Body of pancreas (tissue), 4 donors: ENCODE measurements at regions not wholly inside any gene's neighbourhood (a gene's known extent, or its start where the extent isn't known, plus 50 kb on each side); places are given as distances from the start of the nearest gene placed in this dataset.

Experiments used
- ATAC-seq: fragments of 150-250 bp; one replicate; pipeline ENCODE4 v1.9.1; 2016
- DNase-seq, 4 donors: peaks; one replicate each; pipeline ENCODE4 v3.0.0-alpha.2; 2019
- H3K27ac ChIP-seq, 4 donors: fragments of 200-600 bp; sonication (generic); 1 replicate in 3 of 4; 2 replicates in 1 of 4; pipeline versions ENCODE4 v1.5.1 to v1.6.1; 2016 to 2019; ENCODE audit warnings: mild to moderate bottlenecking in 1 of 4, mixed read lengths in 1 of 4, moderate library complexity in 1 of 4
- H3K27me3 ChIP-seq, 2 donors: fragments of 200-600 bp; sonication (generic); one replicate each; pipeline ENCODE4 v1.6.0; 2016; ENCODE audit warnings: mild to moderate bottlenecking in 1 of 2
- H3K36me3 ChIP-seq, 2 donors: fragments of 200-600 bp; sonication (generic); replicated peaks in 1 of 2; 2 replicates each; pipeline ENCODE4 v1.5.1; 2016; ENCODE audit warnings: low read depth in 2 of 2; ENCODE audit not compliant: insufficient read depth in 1 of 2
- H3K4me1 ChIP-seq: fragments of 200-600 bp; sonication (generic); one replicate; pipeline ENCODE4 v1.6.0; 2016
- H3K4me3 ChIP-seq, 2 donors: fragments of 200-600 bp; sonication (generic); 1 replicate in 1 of 2; 2 replicates in 1 of 2; pipeline ENCODE4 v1.5.1; 2016 to 2019
- H3K9me3 ChIP-seq, 3 donors: fragments of 200-600 bp; sonication (generic); 1 replicate in 2 of 3; 2 replicates in 1 of 3; pipeline ENCODE4 v1.5.1; 2016
- POLR2A ChIP-seq, 3 donors: fragments of 450-650 bp; IDR thresholded peaks; one replicate each; pipeline ENCODE4 v1.6.1; 2016; ENCODE audit warnings: antibody characterized with exemption in 3 of 3, mild to moderate bottlenecking in 2 of 3
- WGBS, 2 donors: methylation state at CpG; one replicate each; pipeline ENCODE4 v1.1.5; 2017; 5-methylcytosine and 5-hydroxymethylcytosine counted together
- intact Hi-C: fragments of 100-400 bp; cut with DNase I; formaldehyde crosslinking; loops from one replicate; pipeline ENCODE4 v1.15.1; 2023
- TF ChIP-seq, protein P1 (sequence below), 7 experiments: fragments of 450-650 bp in 4 of 7; fragments of 200-600 bp in 3 of 7; sonication (generic) in 3 of 7; IDR thresholded peaks; one replicate each; pipeline ENCODE4 v1.5.1; 2016 to 2019; ENCODE audit warnings: antibody characterized with exemption in 7 of 7

DNA sequence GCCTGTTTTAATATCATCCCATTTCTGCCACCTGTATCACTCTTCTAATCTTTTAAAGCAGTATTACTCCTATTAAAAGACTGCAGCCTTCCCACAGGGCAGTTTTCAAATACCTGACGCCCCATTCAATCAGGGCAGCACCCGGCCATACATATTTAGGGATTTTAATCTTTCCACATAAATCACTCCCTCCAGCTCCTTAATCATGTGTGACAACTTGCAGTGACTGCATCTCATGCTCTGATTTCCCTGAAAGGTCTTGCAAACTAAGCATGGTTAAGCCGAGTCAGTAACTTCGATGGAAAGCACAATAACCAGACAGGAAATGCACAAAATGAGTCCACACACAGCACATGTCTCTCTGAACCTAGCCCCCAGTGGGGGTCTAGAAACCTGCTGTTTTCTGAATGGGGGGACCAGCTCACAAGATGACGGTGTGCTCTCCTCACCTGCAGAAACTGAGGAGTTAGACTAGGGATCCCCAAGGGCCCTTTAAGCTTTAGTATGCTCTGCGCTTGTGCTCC lies 116.9 kb upstream of the CREB1 start:
- WGBS, 2 donors = 77 to 78% methylated on average over 6 of the region's 6 CpGs
- Histone ChIP-seq H3K27ac (no peak overlapping the region), H3K27me3 (no peaks in the 10 kb centered on the region), H3K36me3 (no peaks in the 10 kb centered on the region), H3K4me3 (no peak overlapping the region), H3K4me1 (peaks cover 8% of the 10 kb centered on the region), H3K9me3 (peaks cover 0 to 3% (median 0%) of the 10 kb centered on the region in 3 donors)
- intact Hi-C loops = no loop called here
- ATAC-seq = no peak
- TF ChIP-seq, protein P1, sequence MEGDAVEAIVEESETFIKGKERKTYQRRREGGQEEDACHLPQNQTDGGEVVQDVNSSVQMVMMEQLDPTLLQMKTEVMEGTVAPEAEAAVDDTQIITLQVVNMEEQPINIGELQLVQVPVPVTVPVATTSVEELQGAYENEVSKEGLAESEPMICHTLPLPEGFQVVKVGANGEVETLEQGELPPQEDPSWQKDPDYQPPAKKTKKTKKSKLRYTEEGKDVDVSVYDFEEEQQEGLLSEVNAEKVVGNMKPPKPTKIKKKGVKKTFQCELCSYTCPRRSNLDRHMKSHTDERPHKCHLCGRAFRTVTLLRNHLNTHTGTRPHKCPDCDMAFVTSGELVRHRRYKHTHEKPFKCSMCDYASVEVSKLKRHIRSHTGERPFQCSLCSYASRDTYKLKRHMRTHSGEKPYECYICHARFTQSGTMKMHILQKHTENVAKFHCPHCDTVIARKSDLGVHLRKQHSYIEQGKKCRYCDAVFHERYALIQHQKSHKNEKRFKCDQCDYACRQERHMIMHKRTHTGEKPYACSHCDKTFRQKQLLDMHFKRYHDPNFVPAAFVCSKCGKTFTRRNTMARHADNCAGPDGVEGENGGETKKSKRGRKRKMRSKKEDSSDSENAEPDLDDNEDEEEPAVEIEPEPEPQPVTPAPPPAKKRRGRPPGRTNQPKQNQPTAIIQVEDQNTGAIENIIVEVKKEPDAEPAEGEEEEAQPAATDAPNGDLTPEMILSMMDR (IDR thresholded peaks at IDR 0.05) = no peak
- no peak for TF ChIP-seq POLR2A (IDR thresholded peaks at IDR 0.05)
- DNase-seq = no peak

GRCh38 chr2:207413376-207413907 lies 116.3 kb upstream of the CREB1 start:
- DNase-seq (no peak), ATAC-seq (no peak)
- Histone ChIP-seq H3K4me1 (peaks cover 2% of the 10 kb centered on the region), H3K27ac (no peak overlapping the region), H3K36me3 (no peaks in the 10 kb centered on the region), H3K4me3 (no peak overlapping the region), H3K27me3 (no peaks in the 10 kb centered on the region), H3K9me3 (peaks cover 0 to 2% (median 0%) of the 10 kb centered on the region in 3 donors)
- intact Hi-C loops = no loop called here
- WGBS, 2 donors = 74 to 77% methylated on average over 5 of the region's 5 CpGs
- no peak for TF ChIP-seq POLR2A (IDR thresholded peaks at IDR 0.05)
- TF ChIP-seq, protein P1 (IDR thresholded peaks at IDR 0.05) = no peak

GRCh38 chr2:207416111-207416510 lies 113.7 kb upstream of the CREB1 start:
- DNase-seq (peak in 3 of 4 donors; percentile 20 to 47 (median 32)), ATAC-seq (peak; percentile 93)
- 32 to 42% methylated on average over 3 of the region's 3 CpGs for WGBS, 2 donors

DNA sequence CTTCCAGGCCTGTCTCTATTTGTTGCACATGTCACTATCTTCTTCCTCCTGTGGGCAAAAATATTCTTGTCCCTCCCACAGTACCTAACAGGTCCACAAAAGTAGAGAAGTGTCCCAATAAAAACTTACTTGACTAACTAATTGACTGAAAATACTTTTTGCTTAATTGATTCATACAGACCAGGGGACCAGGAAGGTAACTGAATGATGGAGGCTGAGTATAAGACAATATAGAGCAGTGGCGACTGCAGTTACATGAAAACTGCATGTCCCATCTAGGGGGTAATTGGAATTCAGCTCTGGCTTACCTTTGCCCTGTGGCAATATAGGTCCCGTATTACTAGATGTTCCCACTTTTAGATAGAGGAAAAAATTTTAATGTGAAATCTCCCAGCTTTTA lies 112.9 kb upstream of the CREB1 start:
- Histone ChIP-seq H3K36me3 (no peaks in the 10 kb centered on the region), H3K27ac (no peak overlapping the region), H3K4me3 (no peak overlapping the region), H3K27me3 (no peaks in the 10 kb centered on the region), H3K9me3 (no peaks in the 10 kb centered on the region), H3K4me1 (no peaks in the 10 kb centered on the region)
- DNase-seq (no peak), ATAC-seq (no peak)
- WGBS, 2 donors = 90 to 92% methylated on average over 2 of the region's 2 CpGs
- intact Hi-C loops = no loop called here
- TF ChIP-seq POLR2A (IDR thresholded peaks at IDR 0.05) = no peak
- TF ChIP-seq, protein P1 (IDR thresholded peaks at IDR 0.05) = no peak

More at GRCh38 chr2:207416111-207416510, 113.7 kb upstream of the CREB1 start:
- H3K9me3 ChIP-seq = no peaks in the 10 kb centered on the region
- H3K27me3 ChIP-seq = no peaks in the 10 kb centered on the region
- TF ChIP-seq POLR2A (IDR thresholded peaks at IDR 0.05) = no peak
- TF ChIP-seq, protein P1 (IDR thresholded peaks at IDR 0.05) = no peak
- intact Hi-C loops = no loop called here
- H3K27ac ChIP-seq = no peak overlapping the region
- no peaks in the 10 kb centered on the region for H3K36me3 ChIP-seq
- no peaks in the 10 kb centered on the region for H3K4me1 ChIP-seq
- no peak overlapping the region for H3K4me3 ChIP-seq

GRCh38 chr2:207417301-207417718 lies 112.5 kb upstream of the CREB1 start:
- ATAC-seq = no peak
- TF ChIP-seq, protein P1 (IDR thresholded peaks at IDR 0.05) = no peak
- no peak for TF ChIP-seq POLR2A (IDR thresholded peaks at IDR 0.05)
- DNase-seq = no peak
- H3K27ac ChIP-seq = no peak overlapping the region
- H3K9me3 ChIP-seq = no peaks in the 10 kb centered on the region
- no peak overlapping the region for H3K4me3 ChIP-seq
- no peaks in the 10 kb centered on the region for H3K4me1 ChIP-seq
- H3K27me3 ChIP-seq = no peaks in the 10 kb centered on the region
- no peaks in the 10 kb centered on the region for H3K36me3 ChIP-seq
- intact Hi-C loops = no loop called here
- WGBS, 2 donors = 73 to 74% methylated on average over 3 of the region's 3 CpGs
